ENCODE measurements at regions not wholly inside any gene's neighbourhood (a gene's known extent, or its start where the extent isn't known, plus 50 kb on each side); places are given as distances from the start of the nearest gene placed in this dataset.

GRCh38 chr14:98182393-98183055 is 1089.5 kb downstream of the BCL11B start:
- no peak for DNase-seq

DNA sequence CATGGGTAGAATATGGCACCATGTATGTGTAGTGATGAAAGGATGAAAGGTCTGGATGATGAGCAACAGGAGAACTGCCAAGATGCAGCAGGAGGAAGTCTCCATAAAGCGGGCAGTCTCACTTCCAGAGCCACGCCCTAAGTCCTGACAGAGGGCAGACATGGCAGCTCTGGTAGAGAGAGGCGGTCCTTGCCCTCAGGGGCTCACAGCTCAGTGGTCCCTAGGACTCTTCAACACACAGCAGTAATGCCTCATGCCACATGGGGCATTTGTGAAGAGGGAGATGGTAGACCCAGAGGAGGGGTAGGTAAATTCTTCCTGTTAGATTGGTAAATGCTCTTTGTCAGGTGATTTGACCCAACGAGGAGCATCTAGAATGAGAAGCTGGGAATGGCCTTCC is 1088.4 kb downstream of the BCL11B start:
- no peak for DNase-seq

DNA sequence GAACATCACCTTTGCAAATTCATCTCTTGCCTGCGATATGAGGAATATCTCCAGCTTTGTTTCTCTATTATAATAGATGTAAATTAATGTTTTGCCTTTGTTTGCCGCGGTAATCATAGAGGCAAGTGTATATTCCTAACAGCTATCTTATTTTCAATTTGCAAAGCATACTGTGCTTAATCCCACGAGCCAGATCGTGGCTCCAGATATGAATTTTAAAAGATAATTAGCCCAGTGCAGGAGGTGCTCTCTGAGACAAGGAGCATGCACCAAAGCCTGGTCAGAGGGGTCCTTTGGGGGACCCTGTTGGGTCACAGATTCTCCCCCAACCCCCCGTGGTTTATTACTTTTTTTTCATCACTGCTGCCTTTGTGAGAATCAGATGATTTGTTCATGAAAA is 1087.5 kb downstream of the BCL11B start:
- DNase-seq, result no peak

- no peak for DNase-seq
Observed at GRCh38 chr14:98185036-98185435, 1087.0 kb downstream of the BCL11B start.

DNA sequence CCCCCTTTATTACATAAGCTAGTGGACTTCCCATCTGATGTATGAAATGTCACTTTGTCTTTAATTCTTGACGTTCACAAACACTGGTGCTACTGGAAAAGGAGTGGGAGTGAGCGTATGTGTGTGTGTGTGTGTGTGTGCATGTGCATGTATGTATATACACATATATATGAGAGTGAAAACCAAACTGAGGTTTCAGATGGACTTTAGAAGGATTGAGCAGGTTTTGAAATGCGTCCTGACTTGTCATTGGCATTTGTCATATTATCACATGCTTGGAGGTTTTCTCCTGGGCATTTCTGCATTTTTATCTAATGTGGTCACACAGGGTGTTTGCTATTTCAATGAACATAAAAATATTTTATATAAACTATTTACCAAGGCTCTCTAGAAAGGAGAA is 1085.9 kb downstream of the BCL11B start:
- no peak for DNase-seq

DNA sequence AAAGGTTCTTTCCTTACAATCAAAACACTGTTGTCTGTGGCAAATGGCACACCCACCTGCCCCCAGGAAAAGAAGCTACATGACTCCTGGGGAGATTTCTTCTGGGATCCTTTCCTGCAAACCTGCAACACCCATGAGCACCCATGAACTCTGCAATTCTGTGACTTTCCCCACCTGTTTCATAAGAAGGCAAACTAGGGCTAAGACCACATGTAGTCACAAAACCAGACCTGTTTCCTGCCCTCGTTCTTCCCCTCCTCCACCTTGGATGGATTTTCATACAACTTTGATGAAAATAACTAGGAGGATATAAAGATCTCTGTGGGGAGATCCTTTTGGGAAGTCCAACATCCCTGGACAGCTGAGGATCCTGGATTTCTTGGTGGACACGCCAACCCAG is 1084.7 kb downstream of the BCL11B start:
- DNase-seq, result no peak

DNA sequence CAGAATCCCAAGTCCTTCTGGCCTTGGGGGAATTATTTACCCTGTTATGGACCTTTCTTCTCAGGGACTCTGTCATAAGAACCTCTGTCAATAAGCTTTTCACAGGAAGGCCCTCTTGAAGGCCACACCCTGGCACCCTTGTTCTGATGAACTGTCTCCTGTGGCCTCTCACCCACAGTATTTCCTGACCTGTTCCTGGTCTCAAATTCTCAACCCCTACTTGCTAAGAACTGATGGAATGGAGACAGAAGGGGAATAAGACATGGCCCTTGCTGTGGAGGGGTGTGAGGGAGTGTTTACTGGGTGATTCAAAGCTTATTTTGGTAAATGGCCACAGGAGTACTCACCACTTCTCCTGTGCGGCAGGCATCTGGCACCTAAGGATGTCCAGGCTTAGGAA is 1082.9 kb downstream of the BCL11B start:
- DNase-seq, result no peak

- no peak for DNase-seq
Observed at GRCh38 chr14:98189511-98189910, 1082.5 kb downstream of the BCL11B start.

DNA sequence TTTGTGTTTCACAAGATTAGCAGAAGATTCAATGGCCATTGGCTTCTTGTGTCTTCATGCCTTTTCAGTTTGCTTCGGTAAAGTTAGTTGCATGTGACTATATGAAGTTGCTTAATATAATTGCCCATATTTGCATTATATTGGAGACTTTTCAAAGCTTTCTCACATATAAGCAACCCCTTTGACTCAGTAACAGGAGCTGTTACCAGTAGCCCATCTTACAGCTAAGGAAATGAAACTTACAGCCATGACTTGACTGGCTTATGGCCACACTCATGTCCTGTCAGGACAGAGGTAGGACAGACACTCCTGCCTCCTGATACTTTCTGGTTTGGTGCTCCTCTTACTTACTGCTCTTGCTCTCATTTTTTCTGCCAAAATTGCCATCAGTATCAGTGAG is 1082.1 kb downstream of the BCL11B start:
- no peak for DNase-seq

GRCh38 chr14:98192946-98193345 is 1079.1 kb downstream of the BCL11B start:
- no peak for DNase-seq

- DNase-seq, result no peak
Observed at GRCh38 chr14:98194821-98195220, 1077.2 kb downstream of the BCL11B start.

GRCh38 chr14:98195256-98195655 is 1076.7 kb downstream of the BCL11B start:
- no peak for DNase-seq

- no peak for DNase-seq
Observed at GRCh38 chr14:98197933-98198332, 1074.1 kb downstream of the BCL11B start.

- no peak for DNase-seq
Observed at GRCh38 chr14:98198385-98198784, 1073.6 kb downstream of the BCL11B start.

GRCh38 chr14:98200601-98201000 is 1071.4 kb downstream of the BCL11B start:
- DNase-seq, result no peak

DNA sequence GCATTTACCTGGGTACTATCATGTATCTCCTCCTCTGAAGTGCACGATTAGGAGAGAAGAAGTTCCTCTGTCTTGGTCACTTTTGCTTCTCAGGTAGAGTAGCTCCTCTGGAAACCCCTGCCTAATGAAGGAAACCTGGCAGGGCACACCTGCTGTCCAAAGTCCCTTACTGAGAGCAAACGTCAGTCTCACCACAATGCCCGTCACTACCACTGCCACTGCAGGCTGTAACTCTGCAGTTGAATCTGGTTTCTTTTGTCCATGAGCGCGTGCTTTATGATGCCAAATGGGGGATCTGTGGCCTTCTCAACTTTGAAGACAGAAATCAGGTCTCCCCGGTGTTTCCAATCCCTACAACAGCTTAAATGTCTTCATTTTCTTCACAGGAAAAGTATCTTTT is 1068.6 kb downstream of the BCL11B start:
- DNase-seq, result no peak

DNA sequence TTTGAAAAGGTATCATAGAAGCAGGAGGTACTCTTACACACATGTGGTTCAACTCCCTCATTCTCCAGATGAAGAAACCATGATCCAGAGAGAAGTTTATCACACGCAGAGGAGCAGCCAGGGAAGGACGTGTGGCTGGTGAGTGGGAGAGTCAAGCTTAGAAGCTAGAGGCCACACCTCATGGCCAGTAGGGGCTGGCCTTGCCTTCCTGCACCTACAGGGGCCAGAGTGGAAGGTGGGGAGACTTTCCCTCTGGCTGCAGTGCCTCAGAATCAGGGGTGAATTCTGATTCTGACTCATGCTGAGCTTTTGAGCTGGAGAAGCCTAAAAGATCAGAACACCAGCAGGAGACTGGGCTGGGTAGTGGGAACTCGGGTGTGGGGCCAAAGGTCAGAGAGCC is 1067.9 kb downstream of the BCL11B start:
- no peak for DNase-seq

GRCh38 chr14:98207415-98207814 is 1064.6 kb downstream of the BCL11B start:
- DNase-seq, result no peak

GRCh38 chr14:98208211-98208611 is 1063.8 kb downstream of the BCL11B start:
- no peak for DNase-seq

GRCh38 chr14:98208943-98209342 is 1063.1 kb downstream of the BCL11B start:
- no peak for DNase-seq

DNA sequence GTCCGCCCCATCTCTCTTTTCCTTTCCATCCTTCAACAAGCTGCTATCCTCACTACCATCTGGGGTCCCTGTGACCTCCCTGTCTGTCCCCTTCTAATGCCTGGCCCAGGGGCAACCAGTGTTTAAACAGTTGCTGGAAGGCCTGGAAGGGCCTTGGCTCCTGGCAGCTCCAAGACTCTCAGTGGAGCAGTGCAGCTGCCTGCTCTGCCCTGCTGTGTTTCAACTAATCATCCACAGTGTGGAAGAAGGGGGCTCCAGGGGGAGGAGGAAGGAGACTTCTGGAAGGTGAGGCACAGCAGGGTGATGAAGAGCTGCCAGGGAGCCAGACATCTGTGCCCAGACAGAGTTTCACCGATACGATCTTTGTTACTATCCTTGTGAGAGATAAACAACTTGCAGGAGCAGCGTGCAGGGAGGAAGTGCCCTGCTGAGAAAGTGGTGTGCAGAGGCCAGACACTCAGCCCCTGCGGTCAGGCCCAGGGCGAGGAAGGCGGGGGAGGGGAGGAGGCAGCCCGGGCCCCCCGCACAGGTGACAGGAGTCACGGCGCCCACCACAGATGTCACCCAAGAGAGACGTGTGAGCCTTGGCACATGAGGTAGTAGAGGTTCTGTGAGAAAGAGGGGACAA is 1061.8 kb downstream of the BCL11B start:
- no peak for DNase-seq

- DNase-seq, result no peak
Observed at GRCh38 chr14:98217530-98217929, 1054.5 kb downstream of the BCL11B start.

- no peak for DNase-seq
Observed at GRCh38 chr14:98218218-98218617, 1053.8 kb downstream of the BCL11B start.

GRCh38 chr14:98219638-98220037 is 1052.4 kb downstream of the BCL11B start:
- no peak for DNase-seq

GRCh38 chr14:98223106-98223505 is 1048.9 kb downstream of the BCL11B start:
- DNase-seq, result no peak
